Spleen (tissue), 11 donors: ENCODE measurements at regions not wholly inside any gene's neighbourhood (a gene's known extent, or its start where the extent isn't known, plus 50 kb on each side); places are given as distances from the start of the nearest gene placed in this dataset.

Source experiments
- DNase-seq: peaks from one replicate; pipeline ENCODE4 v3.0.0-alpha.2; 2020
- H3K27ac ChIP-seq, 8 donors: fragments of 200-600 bp; sonication (generic) in 7 of 8; 1 replicate in 4 of 8; 2 replicates in 4 of 8; pipeline versions ENCODE4 v1.5.0 to v1.8.0; 2016 to 2021; ENCODE audit warnings: inconsistent platforms in 4 of 8, mild to moderate bottlenecking in 4 of 8, moderate library complexity in 1 of 8
- H3K27me3 ChIP-seq, 7 donors: fragments of 200-600 bp; sonication (generic) in 6 of 7; replicated peaks in 1 of 7; 1 replicate in 4 of 7; 2 replicates in 3 of 7; pipeline versions ENCODE4 v1.5.0 to v1.8.0; 2016 to 2021; ENCODE audit warnings: inconsistent platforms in 3 of 7, mild to moderate bottlenecking in 1 of 7
- H3K36me3 ChIP-seq, 6 donors: fragments of 200-600 bp; sonication (generic) in 5 of 6; 1 replicate in 4 of 6; 2 replicates in 2 of 6; pipeline versions ENCODE4 v1.5.0 to v1.8.0; 2016 to 2021; ENCODE audit warnings: inconsistent platforms in 2 of 6
- H3K4me1 ChIP-seq, 6 donors: fragments of 200-600 bp; sonication (generic) in 5 of 6; 1 replicate in 3 of 6; 2 replicates in 3 of 6; pipeline versions ENCODE4 v1.5.0 to v1.8.0; 2016 to 2021; ENCODE audit warnings: inconsistent platforms in 3 of 6
- H3K4me3 ChIP-seq, 8 donors: fragments of 200-600 bp; sonication (generic) in 7 of 8; 1 replicate in 4 of 8; 2 replicates in 4 of 8; pipeline versions ENCODE4 v1.5.0 to v1.8.0; 2016 to 2021; ENCODE audit warnings: inconsistent platforms in 4 of 8, mild to moderate bottlenecking in 4 of 8, moderate library complexity in 2 of 8
- H3K9me3 ChIP-seq, 8 donors: fragments of 200-600 bp; sonication (generic) in 7 of 8; 1 replicate in 4 of 8; 2 replicates in 4 of 8; pipeline versions ENCODE4 v1.5.0 to v1.8.0; 2016 to 2021; ENCODE audit warnings: inconsistent platforms in 4 of 8
- CTCF ChIP-seq, 11 experiments: fragments of 200-600 bp in 7 of 11; fragments of 450-650 bp in 4 of 11; sonication (generic) in 4 of 11; IDR thresholded peaks in 8 of 11; conservative IDR thresholded peaks in 3 of 11; 1 replicate in 7 of 11; 2 replicates in 4 of 11; pipeline versions ENCODE4 v1.4.0 to v1.8.0; 2016 to 2021; ENCODE audit warnings: antibody characterized with exemption in 11 of 11, inconsistent platforms in 4 of 11, mild to moderate bottlenecking in 1 of 11
- POLR2A ChIP-seq, 3 donors: fragments of 450-650 bp; IDR thresholded peaks; one replicate each; pipeline ENCODE4 v1.5.1; 2017; ENCODE audit warnings: antibody characterized with exemption in 3 of 3, mild to moderate bottlenecking in 1 of 3
- POLR2AphosphoS5 ChIP-seq, 3 donors: sonication (generic); formaldehyde crosslinking; IDR thresholded peaks; one replicate each; pipeline ENCODE4 v1.5.1; 2017; ENCODE audit warnings: antibody characterized with exemption in 3 of 3
- WGBS, 5 donors: extraction: QIAGEN DNeasy Blood & Tissue Kit in 3 of 5; methylation state at CpG; one replicate each; pipeline versions ENCODE4 v1.1.5 to v1.1.7; 2013 to 2018; 5-methylcytosine and 5-hydroxymethylcytosine counted together
- intact Hi-C: fragments of 100-400 bp; cut with DNase I; formaldehyde crosslinking; loops from one replicate; pipeline ENCODE4 v1.15.0; 2023; ENCODE audit warnings: low total_unique reads
- donor health status: healthy with polysubstance abuse.
- donor health status: DM: no; HTN: no; CAD: no; lungs with moderate emphysema.
- donor health status: DM: no; HTN: no; CAD: no.
- donor health status: Bipolar disorder and iron deficiency.
- donor health status: healthy.
- donor health status: DM: no; HTN: no; CAD: no.
- donor health status: DM: yes; HTN: yes; CAD: no.

- Histone ChIP-seq H3K27ac (no peak overlapping the region), H3K4me3 (no peak overlapping the region), H3K27me3 (no peaks in the 10 kb centered on the region), H3K9me3 (no peaks in the 10 kb centered on the region), H3K36me3 (no peaks in the 10 kb centered on the region), H3K4me1 (no peaks in the 10 kb centered on the region)
- WGBS, 5 donors = 40 to 94% (median 74%) methylated on average over 2 of the region's 2 CpGs
- DNase-seq = no peak
- no peak for TF ChIP-seq CTCF (IDR thresholded peaks at IDR 0.05 in 8 of 11, conservative IDR thresholded peaks at IDR 0.05 in 3 of 11)
- TF ChIP-seq POLR2A (IDR thresholded peaks at IDR 0.05) = no peak
- TF ChIP-seq POLR2AphosphoS5 (IDR thresholded peaks at IDR 0.05) = no peak
- intact Hi-C loops = no loop called here
Observed at GRCh38 chr6:48474136-48474535, 363.1 kb upstream of the PTCHD4 start.

- Histone ChIP-seq H3K36me3 (no peaks in the 10 kb centered on the region), H3K9me3 (no peaks in the 10 kb centered on the region), H3K4me3 (no peak overlapping the region), H3K4me1 (no peaks in the 10 kb centered on the region), H3K27me3 (no peaks in the 10 kb centered on the region), H3K27ac (no peak overlapping the region)
- no peak for TF ChIP-seq CTCF (IDR thresholded peaks at IDR 0.05 in 8 of 11, conservative IDR thresholded peaks at IDR 0.05 in 3 of 11)
- no peak for TF ChIP-seq POLR2A (IDR thresholded peaks at IDR 0.05)
- 39 to 93% (median 55%) methylated on average over 2 of the region's 2 CpGs for WGBS, 5 donors
- DNase-seq = no peak
- intact Hi-C loops = no loop called here
Observed at GRCh38 chr6:48472535-48472934, 361.5 kb upstream of the PTCHD4 start.

- Histone ChIP-seq H3K4me3 (no peak overlapping the region), H3K27me3 (no peaks in the 10 kb centered on the region), H3K27ac (no peak overlapping the region), H3K9me3 (no peaks in the 10 kb centered on the region), H3K36me3 (no peaks in the 10 kb centered on the region), H3K4me1 (no peaks in the 10 kb centered on the region)
- TF ChIP-seq POLR2A (IDR thresholded peaks at IDR 0.05) (no peak), CTCF (IDR thresholded peaks at IDR 0.05 in 8 of 11, conservative IDR thresholded peaks at IDR 0.05 in 3 of 11) (no peak), POLR2AphosphoS5 (IDR thresholded peaks at IDR 0.05) (no peak)
- intact Hi-C loops = no loop called here
- DNase-seq = no peak
Observed at GRCh38 chr6:48472091-48472490, 361.1 kb upstream of the PTCHD4 start.

GRCh38 chr6:48471326-48471725 lies 360.3 kb upstream of the PTCHD4 start:
- Histone ChIP-seq H3K27me3 (no peaks in the 10 kb centered on the region), H3K4me1 (no peaks in the 10 kb centered on the region), H3K27ac (no peak overlapping the region), H3K4me3 (no peak overlapping the region), H3K36me3 (no peaks in the 10 kb centered on the region), H3K9me3 (peaks cover 0 to 6% (median under 1%) of the 10 kb centered on the region in 8 donors)
- intact Hi-C loops = no loop called here
- no peak for DNase-seq
- TF ChIP-seq POLR2AphosphoS5 (IDR thresholded peaks at IDR 0.05) (no peak), CTCF (IDR thresholded peaks at IDR 0.05 in 8 of 11, conservative IDR thresholded peaks at IDR 0.05 in 3 of 11) (no peak)
- 81 to 95% (median 82%) methylated on average over 1 of the region's 1 CpG for WGBS, 5 donors
